ENCODE measurements at regions not wholly inside any gene's neighbourhood (a gene's known extent, or its start where the extent isn't known, plus 50 kb on each side); places are given as distances from the start of the nearest gene placed in this dataset.

DNA sequence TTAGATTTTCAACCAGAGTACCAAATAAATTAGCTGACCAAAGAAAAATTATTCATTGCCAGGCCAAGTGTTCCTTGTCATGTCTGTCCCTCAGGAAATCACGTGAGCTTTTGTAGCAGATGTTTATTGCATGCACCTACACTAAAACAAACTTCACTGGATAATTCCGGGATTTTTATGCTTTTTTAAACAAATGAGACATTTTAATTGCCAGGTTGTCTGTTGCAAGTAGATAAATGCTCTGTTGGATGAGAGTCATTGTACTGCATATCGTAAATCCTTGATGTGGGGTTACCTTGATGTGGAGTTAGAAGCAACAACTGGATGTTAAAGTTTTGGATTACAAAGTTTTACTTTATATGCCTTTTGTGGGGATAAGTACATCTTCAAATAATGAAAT is 1187.7 kb upstream of the PCDH9 start:
- H3K4me1 ChIP-seq (ENCODE audit: insufficient read depth, insufficient read length), result no peaks in the 10 kb centered on the region
- DNase-seq (ENCODE audit: low read depth, low spot score), result no peak
- TF ChIP-seq SUZ12 (IDR thresholded peaks at IDR 0.05; ENCODE audit: extremely low read depth, insufficient read depth, insufficient read length) (no peak), ZNF274 (IDR thresholded peaks at IDR 0.05; ENCODE audit: low read depth, low read length) (no peak), YY1 (IDR thresholded peaks at IDR 0.05; ENCODE audit: insufficient read depth, insufficient read length) (no peak)
- H3K27me3 ChIP-seq (ENCODE audit: insufficient read depth, insufficient read length), result no peaks in the 10 kb centered on the region
- no peaks in the 10 kb centered on the region for H3K36me3 ChIP-seq (ENCODE audit: insufficient read depth, insufficient read length, low read length)
- no peaks in the 10 kb centered on the region for H3K9me3 ChIP-seq (ENCODE audit: insufficient read depth, low read length)
- no peak overlapping the region for H3K4me3 ChIP-seq (ENCODE audit: insufficient read length, low read depth)
- no peak overlapping the region for H3K9ac ChIP-seq (ENCODE audit: insufficient read length, low read depth)

DNA sequence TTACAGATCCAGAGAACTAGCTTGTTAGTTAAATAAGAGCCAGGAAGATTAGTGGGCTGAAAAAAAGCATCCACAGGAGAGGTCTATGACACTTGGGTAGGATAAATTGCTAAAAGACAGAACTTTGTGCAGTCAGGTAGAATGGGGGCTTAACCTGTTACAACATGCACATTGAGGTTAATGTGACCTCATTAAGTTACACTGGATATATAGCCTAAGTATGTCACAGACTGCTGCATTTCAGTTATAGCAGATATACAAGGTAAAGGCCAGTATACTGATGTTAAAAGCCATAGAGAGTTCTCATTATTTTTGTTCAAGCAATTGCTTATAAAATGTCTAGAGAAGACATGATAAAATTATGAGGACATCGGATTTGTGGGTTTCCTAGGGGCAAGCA is 1179.9 kb upstream of the PCDH9 start:
- H3K27me3 ChIP-seq (ENCODE audit: insufficient read depth, insufficient read length), result no peaks in the 10 kb centered on the region
- DNase-seq (ENCODE audit: low read depth, low spot score), result no peak

DNA sequence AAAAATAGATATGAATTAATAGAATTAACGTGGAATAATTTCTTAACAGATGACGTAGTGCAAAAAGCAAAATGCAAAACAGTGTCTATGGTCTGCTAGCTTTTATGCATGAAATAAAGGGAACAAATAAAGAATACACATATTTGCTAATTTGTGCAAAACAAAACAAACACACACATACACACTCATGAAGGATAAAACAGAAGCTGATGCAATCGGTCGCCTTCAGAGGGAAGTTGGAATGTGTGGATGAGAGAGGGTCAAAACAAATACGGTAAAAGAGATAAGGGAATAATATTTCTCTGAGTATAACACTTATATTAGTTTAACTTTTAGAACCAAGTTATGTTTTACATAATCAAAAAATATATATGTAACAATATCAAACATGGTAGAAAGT is 1160.9 kb upstream of the PCDH9 start:
- no peaks in the 10 kb centered on the region for H3K4me1 ChIP-seq (ENCODE audit: insufficient read depth, insufficient read length)
- H3K9me3 ChIP-seq (ENCODE audit: insufficient read depth, low read length), result no peaks in the 10 kb centered on the region
- TF ChIP-seq SUZ12 (IDR thresholded peaks at IDR 0.05; ENCODE audit: extremely low read depth, insufficient read depth, insufficient read length), result no peak
- TF ChIP-seq YY1 (IDR thresholded peaks at IDR 0.05; ENCODE audit: insufficient read depth, insufficient read length), result no peak
- TF ChIP-seq ZNF274 (IDR thresholded peaks at IDR 0.05; ENCODE audit: low read depth, low read length), result no peak
- H3K9ac ChIP-seq (ENCODE audit: insufficient read length, low read depth), result no peak overlapping the region
- H3K36me3 ChIP-seq (ENCODE audit: insufficient read depth, insufficient read length, low read length), result no peaks in the 10 kb centered on the region
- no peaks in the 10 kb centered on the region for H3K27me3 ChIP-seq (ENCODE audit: insufficient read depth, insufficient read length)
- H3K4me3 ChIP-seq (ENCODE audit: insufficient read length, low read depth), result no peak overlapping the region
- no peak for DNase-seq (ENCODE audit: low read depth, low spot score)

More for the DNA sequence above, 1179.9 kb upstream of the PCDH9 start:
- Histone ChIP-seq H3K4me1 (ENCODE audit: insufficient read depth, insufficient read length) (no peaks in the 10 kb centered on the region), H3K4me3 (ENCODE audit: insufficient read length, low read depth) (no peak overlapping the region), H3K9ac (ENCODE audit: insufficient read length, low read depth) (no peak overlapping the region), H3K36me3 (ENCODE audit: insufficient read depth, insufficient read length, low read length) (no peaks in the 10 kb centered on the region), H3K9me3 (ENCODE audit: insufficient read depth, low read length) (no peaks in the 10 kb centered on the region)
- TF ChIP-seq SUZ12 (IDR thresholded peaks at IDR 0.05; ENCODE audit: extremely low read depth, insufficient read depth, insufficient read length) (no peak), ZNF274 (IDR thresholded peaks at IDR 0.05; ENCODE audit: low read depth, low read length) (no peak), YY1 (IDR thresholded peaks at IDR 0.05; ENCODE audit: insufficient read depth, insufficient read length) (no peak)

DNA sequence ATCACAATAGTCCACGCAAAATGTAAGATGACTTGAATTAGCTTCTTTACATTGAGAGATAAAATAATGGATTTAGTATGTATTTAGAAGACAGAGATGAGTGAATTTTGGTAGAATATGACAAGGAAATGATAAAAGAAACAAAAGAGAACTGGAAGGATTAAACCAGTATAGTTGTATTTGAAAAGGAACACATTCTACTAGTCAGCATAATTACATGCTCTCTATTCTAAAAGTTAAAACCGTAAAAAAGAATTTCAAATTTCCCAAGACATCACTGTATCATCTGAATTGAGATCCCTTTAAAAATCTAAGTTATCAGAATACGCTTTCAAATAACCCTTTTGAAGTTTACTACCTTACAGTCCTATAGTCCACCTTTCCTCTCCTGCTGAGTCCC is 1156.7 kb upstream of the PCDH9 start:
- Histone ChIP-seq H3K4me1 (ENCODE audit: insufficient read depth, insufficient read length) (no peaks in the 10 kb centered on the region), H3K9me3 (ENCODE audit: insufficient read depth, low read length) (no peaks in the 10 kb centered on the region), H3K27me3 (ENCODE audit: insufficient read depth, insufficient read length) (no peaks in the 10 kb centered on the region), H3K4me3 (ENCODE audit: insufficient read length, low read depth) (no peak overlapping the region), H3K9ac (ENCODE audit: insufficient read length, low read depth) (no peak overlapping the region), H3K36me3 (ENCODE audit: insufficient read depth, insufficient read length, low read length) (no peaks in the 10 kb centered on the region)
- no peak for TF ChIP-seq YY1 (IDR thresholded peaks at IDR 0.05; ENCODE audit: insufficient read depth, insufficient read length)
- no peak for TF ChIP-seq ZNF274 (IDR thresholded peaks at IDR 0.05; ENCODE audit: low read depth, low read length)
- TF ChIP-seq SUZ12 (IDR thresholded peaks at IDR 0.05; ENCODE audit: extremely low read depth, insufficient read depth, insufficient read length), result no peak
- DNase-seq (ENCODE audit: low read depth, low spot score), result no peak

DNA sequence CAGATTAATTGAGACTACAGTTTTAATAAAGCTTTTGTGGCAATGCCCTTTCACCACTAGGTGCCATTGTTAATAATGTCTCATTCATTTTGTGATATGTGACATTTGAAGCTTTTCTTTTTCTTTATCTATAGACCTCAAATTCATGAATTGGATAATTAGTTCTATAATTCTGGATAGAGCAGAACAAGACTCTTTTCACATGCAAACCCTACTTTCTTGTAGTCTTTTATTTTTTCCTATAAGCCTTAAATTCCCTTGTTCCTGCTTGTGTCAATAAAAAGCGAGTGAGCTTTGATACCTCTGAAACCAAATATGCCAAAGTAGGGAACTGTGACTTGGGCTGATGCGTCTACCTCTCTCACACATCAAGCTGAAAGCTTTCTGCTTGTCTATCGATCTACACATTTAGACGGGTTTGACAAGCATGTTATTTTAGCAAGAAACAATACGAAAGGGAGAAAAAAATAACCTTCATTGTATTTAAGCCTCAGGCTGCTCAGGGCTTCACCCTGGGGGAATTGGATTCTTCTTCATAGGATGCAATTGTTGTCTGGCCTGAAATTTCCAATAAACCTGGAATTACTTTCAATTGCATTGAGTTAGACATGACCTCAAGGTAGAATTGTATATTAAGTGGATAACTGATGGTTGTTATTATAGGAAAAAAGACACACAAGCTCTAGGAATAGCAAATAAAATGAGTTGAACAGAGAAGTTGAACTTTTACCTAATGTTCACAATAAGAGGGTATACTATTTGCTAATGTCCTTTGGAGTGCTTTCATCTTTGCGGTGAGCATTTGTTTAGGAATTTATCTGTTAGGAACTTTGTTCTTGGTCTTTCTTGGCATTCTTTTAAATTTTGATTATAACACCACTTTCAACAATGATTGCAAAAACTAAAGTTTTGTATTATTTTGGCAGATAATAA is 1150.2 kb upstream of the PCDH9 start:
- Histone ChIP-seq H3K9ac (ENCODE audit: insufficient read length, low read depth) (no peak overlapping the region), H3K9me3 (ENCODE audit: insufficient read depth, low read length) (no peaks in the 10 kb centered on the region), H3K4me1 (ENCODE audit: insufficient read depth, insufficient read length) (no peaks in the 10 kb centered on the region), H3K36me3 (ENCODE audit: insufficient read depth, insufficient read length, low read length) (no peaks in the 10 kb centered on the region), H3K4me3 (ENCODE audit: insufficient read length, low read depth) (no peak overlapping the region), H3K27me3 (ENCODE audit: insufficient read depth, insufficient read length) (no peaks in the 10 kb centered on the region)
- TF ChIP-seq YY1 (IDR thresholded peaks at IDR 0.05; ENCODE audit: insufficient read depth, insufficient read length) (no peak), SUZ12 (IDR thresholded peaks at IDR 0.05; ENCODE audit: extremely low read depth, insufficient read depth, insufficient read length) (no peak), ZNF274 (IDR thresholded peaks at IDR 0.05; ENCODE audit: low read depth, low read length) (no peak)
- DNase-seq (ENCODE audit: low read depth, low spot score), result no peak

DNA sequence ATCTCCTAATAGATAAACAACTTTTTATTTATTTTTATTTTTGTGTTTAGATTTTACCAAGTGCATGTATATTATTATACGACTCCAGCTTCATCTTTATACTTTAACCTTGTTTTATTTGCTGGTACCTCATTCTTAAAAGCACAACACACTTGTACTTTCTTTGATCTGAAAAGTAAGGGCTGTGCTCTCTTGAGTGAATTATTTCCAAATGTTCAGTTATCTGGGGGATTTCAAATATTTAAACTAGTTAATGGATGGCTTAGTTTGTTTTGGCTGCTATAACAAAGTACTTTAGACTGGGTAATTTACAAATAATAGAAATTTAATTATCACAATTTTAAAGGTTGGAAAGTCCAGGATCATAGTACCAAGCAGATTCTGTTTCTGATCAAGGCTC is 1148.2 kb upstream of the PCDH9 start:
- Histone ChIP-seq H3K4me3 (ENCODE audit: insufficient read length, low read depth) (no peak overlapping the region), H3K9me3 (ENCODE audit: insufficient read depth, low read length) (no peaks in the 10 kb centered on the region), H3K27me3 (ENCODE audit: insufficient read depth, insufficient read length) (no peaks in the 10 kb centered on the region), H3K4me1 (ENCODE audit: insufficient read depth, insufficient read length) (no peaks in the 10 kb centered on the region), H3K36me3 (ENCODE audit: insufficient read depth, insufficient read length, low read length) (no peaks in the 10 kb centered on the region), H3K9ac (ENCODE audit: insufficient read length, low read depth) (no peak overlapping the region)
- no peak for TF ChIP-seq YY1 (IDR thresholded peaks at IDR 0.05; ENCODE audit: insufficient read depth, insufficient read length)
- TF ChIP-seq ZNF274 (IDR thresholded peaks at IDR 0.05; ENCODE audit: low read depth, low read length), result no peak
- no peak for TF ChIP-seq SUZ12 (IDR thresholded peaks at IDR 0.05; ENCODE audit: extremely low read depth, insufficient read depth, insufficient read length)
- no peak for DNase-seq (ENCODE audit: low read depth, low spot score)

DNA sequence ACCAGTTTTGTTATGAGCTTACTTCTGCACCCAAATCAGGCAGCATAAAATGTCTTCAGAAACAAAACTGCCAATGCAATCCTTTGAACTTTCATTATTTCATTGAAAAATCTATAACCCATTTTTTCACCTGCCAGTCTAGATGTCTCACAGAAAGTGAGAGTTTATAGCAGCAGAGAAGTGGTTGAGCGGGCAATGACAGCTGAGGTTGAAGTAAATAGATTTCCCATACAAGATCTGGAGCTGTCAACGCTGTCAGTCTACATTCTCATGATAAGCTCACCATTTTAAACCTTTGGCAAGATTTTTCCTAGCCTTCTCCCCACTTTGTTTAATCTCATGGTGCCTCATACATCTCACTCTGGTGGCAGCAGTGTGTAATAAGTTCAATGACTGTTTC is 1144.9 kb upstream of the PCDH9 start:
- H3K4me1 ChIP-seq (ENCODE audit: insufficient read depth, insufficient read length), result no peaks in the 10 kb centered on the region
- no peaks in the 10 kb centered on the region for H3K9me3 ChIP-seq (ENCODE audit: insufficient read depth, low read length)
- H3K9ac ChIP-seq (ENCODE audit: insufficient read length, low read depth), result no peak overlapping the region
- no peaks in the 10 kb centered on the region for H3K27me3 ChIP-seq (ENCODE audit: insufficient read depth, insufficient read length)
- TF ChIP-seq YY1 (IDR thresholded peaks at IDR 0.05; ENCODE audit: insufficient read depth, insufficient read length) (no peak), ZNF274 (IDR thresholded peaks at IDR 0.05; ENCODE audit: low read depth, low read length) (no peak), SUZ12 (IDR thresholded peaks at IDR 0.05; ENCODE audit: extremely low read depth, insufficient read depth, insufficient read length) (no peak)
- no peak overlapping the region for H3K4me3 ChIP-seq (ENCODE audit: insufficient read length, low read depth)
- no peak for DNase-seq (ENCODE audit: low read depth, low spot score)
- no peaks in the 10 kb centered on the region for H3K36me3 ChIP-seq (ENCODE audit: insufficient read depth, insufficient read length, low read length)
